Liver (tissue), 8 donors: ENCODE measurements at regions not wholly inside any gene's neighbourhood (a gene's known extent, or its start where the extent isn't known, plus 50 kb on each side); places are given as distances from the start of the nearest gene placed in this dataset.

Source experiments
- DNase-seq: peaks from one replicate; pipeline ENCODE4 v3.0.0-alpha.2; 2017; ENCODE audit warnings: low spot score
- H3K27ac ChIP-seq, 2 donors: one replicate each; pipeline ENCODE4 v1.7.0; 2013; ENCODE audit warnings: inconsistent platforms in 2 of 2, low read length in 2 of 2, control low read depth in 1 of 2, low read depth in 1 of 2, mild to moderate bottlenecking in 1 of 2
- H3K27me3 ChIP-seq, 4 donors: one replicate each; pipeline versions ENCODE4 v1.6.1 to v1.7.0; 2013; ENCODE audit warnings: low read length in 3 of 4, inconsistent platforms in 1 of 4, mild to moderate bottlenecking in 1 of 4, moderate library complexity in 1 of 4; ENCODE audit not compliant: control insufficient read depth in 4 of 4, insufficient read depth in 4 of 4
- H3K36me3 ChIP-seq, 4 donors: one replicate each; pipeline versions ENCODE4 v1.6.1 to v1.7.0; 2013; ENCODE audit warnings: low read length in 3 of 4, mild to moderate bottlenecking in 3 of 4, low read depth in 1 of 4, moderate library complexity in 1 of 4; ENCODE audit not compliant: control insufficient read depth in 4 of 4, insufficient read depth in 3 of 4
- H3K4me1 ChIP-seq, 4 donors: one replicate each; pipeline versions ENCODE4 v1.6.1 to v1.7.0; 2013; ENCODE audit warnings: low read length in 3 of 4, mild to moderate bottlenecking in 3 of 4, moderate library complexity in 1 of 4; ENCODE audit not compliant: control insufficient read depth in 4 of 4, insufficient read depth in 4 of 4
- H3K4me3 ChIP-seq, 3 donors: one replicate each; pipeline versions ENCODE4 v1.6.1 to v1.7.0; 2013; ENCODE audit warnings: low read length in 3 of 3, control low read depth in 1 of 3, low read depth in 1 of 3, mild to moderate bottlenecking in 1 of 3
- H3K9ac ChIP-seq, 2 donors: one replicate each; pipeline ENCODE4 v1.7.0; 2013; ENCODE audit warnings: low read length in 2 of 2, mild to moderate bottlenecking in 2 of 2, moderate library complexity in 2 of 2, control low read depth in 1 of 2, low read depth in 1 of 2
- H3K9me3 ChIP-seq, 4 donors: one replicate each; pipeline versions ENCODE4 v1.6.1 to v1.7.0; 2013; ENCODE audit warnings: low read length in 3 of 4; ENCODE audit not compliant: control insufficient read depth in 4 of 4
- EGR1 ChIP-seq, 2 donors: IDR thresholded peaks; 2 replicates each; pipeline ENCODE4 v1.6.1; 2016 to 2018; ENCODE audit warnings: antibody characterized with exemption in 2 of 2, low read depth in 2 of 2
- FOXA1 ChIP-seq: IDR thresholded peaks from 2 replicates; pipeline ENCODE4 v1.6.1; 2016; ENCODE audit warnings: antibody characterized with exemption
- HNF4A ChIP-seq, 2 donors: conservative IDR thresholded peaks; 2 replicates each; pipeline ENCODE4 v1.6.1; 2016; ENCODE audit warnings: antibody characterized with exemption in 2 of 2, mild to moderate bottlenecking in 2 of 2
- HNF4G ChIP-seq: IDR thresholded peaks from 2 replicates; pipeline ENCODE4 v1.6.1; 2016; ENCODE audit warnings: antibody characterized with exemption
- JUND ChIP-seq, 2 donors: IDR thresholded peaks; 2 replicates each; pipeline ENCODE4 v1.6.1; 2016; ENCODE audit warnings: antibody characterized with exemption in 2 of 2
- RAD21 ChIP-seq, 2 donors: IDR thresholded peaks; 2 replicates each; pipeline ENCODE4 v1.6.1; 2016; ENCODE audit warnings: antibody characterized with exemption in 2 of 2, mild to moderate bottlenecking in 2 of 2
- SP1 ChIP-seq: IDR thresholded peaks from 2 replicates; pipeline ENCODE4 v1.6.1; 2018; ENCODE audit warnings: antibody characterized with exemption, mild to moderate bottlenecking
- YY1 ChIP-seq: IDR thresholded peaks from 2 replicates; pipeline ENCODE4 v1.6.1; 2016; ENCODE audit warnings: antibody characterized with exemption, mild to moderate bottlenecking
- WGBS: extraction: QIAGEN DNeasy Blood & Tissue Kit; methylation state at CpG from one replicate; pipeline ENCODE4 v1.1.7; 2013; 5-methylcytosine and 5-hydroxymethylcytosine counted together
- TF ChIP-seq, protein P1 (sequence below): IDR thresholded peaks from 2 replicates; pipeline ENCODE4 v1.6.1; 2016; ENCODE audit warnings: antibody characterized with exemption, mild to moderate bottlenecking
- TF ChIP-seq, protein P2 (sequence below): IDR thresholded peaks from 2 replicates; pipeline ENCODE4 v1.6.1; 2016; ENCODE audit warnings: antibody characterized with exemption
- TF ChIP-seq, protein P3 (sequence below): fragments of 150-350 bp; IDR thresholded peaks from 2 replicates; pipeline ENCODE4 v1.5.1; 2017; ENCODE audit warnings: improper control_type of control experiment, low read depth, low read length; ENCODE audit not compliant: missing input control
- TF ChIP-seq, protein P4 (sequence below): IDR thresholded peaks from 2 replicates; pipeline ENCODE4 v1.6.1; 2016; ENCODE audit warnings: antibody characterized with exemption
- TF ChIP-seq, protein P5 (sequence below): IDR thresholded peaks from 2 replicates; pipeline ENCODE4 v1.6.1; 2016; ENCODE audit warnings: antibody characterized with exemption
- donor health status: healthy.
- donor health status: healthy.
- donor health status: healthy.
- donor health status: healthy.
- donor health status: healthy.

DNA sequence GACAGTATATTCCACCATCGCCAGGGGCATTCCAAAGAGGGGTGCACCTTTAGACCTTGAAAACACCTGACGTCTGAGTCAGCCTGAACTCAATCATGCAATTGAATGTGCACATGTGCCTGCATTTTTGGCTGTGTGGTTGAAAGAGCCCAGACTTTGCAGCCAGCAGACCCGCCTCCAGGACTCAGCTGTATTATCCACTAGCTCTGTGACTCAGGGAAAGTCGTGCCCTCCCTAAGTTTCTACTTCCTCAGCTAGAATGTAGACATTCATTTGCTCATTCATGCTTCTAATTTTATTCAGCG lies 94.2 kb downstream of the LRRC30 start:
- TF ChIP-seq YY1: no peak
- TF ChIP-seq SP1: no peak
- TF ChIP-seq, protein P1, sequence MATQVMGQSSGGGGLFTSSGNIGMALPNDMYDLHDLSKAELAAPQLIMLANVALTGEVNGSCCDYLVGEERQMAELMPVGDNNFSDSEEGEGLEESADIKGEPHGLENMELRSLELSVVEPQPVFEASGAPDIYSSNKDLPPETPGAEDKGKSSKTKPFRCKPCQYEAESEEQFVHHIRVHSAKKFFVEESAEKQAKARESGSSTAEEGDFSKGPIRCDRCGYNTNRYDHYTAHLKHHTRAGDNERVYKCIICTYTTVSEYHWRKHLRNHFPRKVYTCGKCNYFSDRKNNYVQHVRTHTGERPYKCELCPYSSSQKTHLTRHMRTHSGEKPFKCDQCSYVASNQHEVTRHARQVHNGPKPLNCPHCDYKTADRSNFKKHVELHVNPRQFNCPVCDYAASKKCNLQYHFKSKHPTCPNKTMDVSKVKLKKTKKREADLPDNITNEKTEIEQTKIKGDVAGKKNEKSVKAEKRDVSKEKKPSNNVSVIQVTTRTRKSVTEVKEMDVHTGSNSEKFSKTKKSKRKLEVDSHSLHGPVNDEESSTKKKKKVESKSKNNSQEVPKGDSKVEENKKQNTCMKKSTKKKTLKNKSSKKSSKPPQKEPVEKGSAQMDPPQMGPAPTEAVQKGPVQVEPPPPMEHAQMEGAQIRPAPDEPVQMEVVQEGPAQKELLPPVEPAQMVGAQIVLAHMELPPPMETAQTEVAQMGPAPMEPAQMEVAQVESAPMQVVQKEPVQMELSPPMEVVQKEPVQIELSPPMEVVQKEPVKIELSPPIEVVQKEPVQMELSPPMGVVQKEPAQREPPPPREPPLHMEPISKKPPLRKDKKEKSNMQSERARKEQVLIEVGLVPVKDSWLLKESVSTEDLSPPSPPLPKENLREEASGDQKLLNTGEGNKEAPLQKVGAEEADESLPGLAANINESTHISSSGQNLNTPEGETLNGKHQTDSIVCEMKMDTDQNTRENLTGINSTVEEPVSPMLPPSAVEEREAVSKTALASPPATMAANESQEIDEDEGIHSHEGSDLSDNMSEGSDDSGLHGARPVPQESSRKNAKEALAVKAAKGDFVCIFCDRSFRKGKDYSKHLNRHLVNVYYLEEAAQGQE: no peak
- TF ChIP-seq HNF4A (conservative IDR thresholded peaks at IDR 0.05): no peak
- no peaks in the 10 kb centered on the region for H3K27me3 ChIP-seq
- H3K9me3 ChIP-seq: no peaks in the 10 kb centered on the region
- no peak for DNase-seq
- H3K4me1 ChIP-seq: no peaks in the 10 kb centered on the region
- H3K36me3 ChIP-seq: no peaks in the 10 kb centered on the region
- H3K4me3 ChIP-seq: no peak overlapping the region
- no peak overlapping the region for H3K9ac ChIP-seq
- WGBS: 78% methylated on average over 5 of the region's 5 CpGs
- no peak overlapping the region for H3K27ac ChIP-seq

DNA sequence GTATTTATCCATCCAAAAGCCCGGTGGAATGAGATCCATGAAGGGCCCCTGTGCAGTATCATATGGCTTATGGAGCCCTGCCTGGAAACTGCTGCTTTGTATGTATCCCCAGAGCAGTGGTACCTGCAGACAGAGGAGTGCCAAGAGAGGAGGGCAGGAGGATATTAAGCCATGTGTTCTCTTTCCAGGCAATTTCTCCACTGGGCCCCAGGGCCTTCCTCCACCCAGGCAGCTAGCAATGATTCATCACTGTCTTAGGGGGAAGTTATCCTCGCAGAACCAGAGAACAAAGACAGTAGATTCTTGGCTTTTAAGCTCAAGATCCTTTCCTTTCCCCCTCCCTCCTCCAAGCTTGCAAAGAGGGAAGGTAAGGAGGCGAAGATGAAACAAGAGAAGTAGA lies 98.1 kb downstream of the LRRC30 start:
- no peaks in the 10 kb centered on the region for H3K9me3 ChIP-seq
- DNase-seq: no peak
- no peak for TF ChIP-seq HNF4G
- TF ChIP-seq SP1: no peak
- TF ChIP-seq, protein P2, sequence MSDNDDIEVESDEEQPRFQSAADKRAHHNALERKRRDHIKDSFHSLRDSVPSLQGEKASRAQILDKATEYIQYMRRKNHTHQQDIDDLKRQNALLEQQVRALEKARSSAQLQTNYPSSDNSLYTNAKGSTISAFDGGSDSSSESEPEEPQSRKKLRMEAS: no peak
- TF ChIP-seq YY1: no peak
- TF ChIP-seq, protein P3, sequence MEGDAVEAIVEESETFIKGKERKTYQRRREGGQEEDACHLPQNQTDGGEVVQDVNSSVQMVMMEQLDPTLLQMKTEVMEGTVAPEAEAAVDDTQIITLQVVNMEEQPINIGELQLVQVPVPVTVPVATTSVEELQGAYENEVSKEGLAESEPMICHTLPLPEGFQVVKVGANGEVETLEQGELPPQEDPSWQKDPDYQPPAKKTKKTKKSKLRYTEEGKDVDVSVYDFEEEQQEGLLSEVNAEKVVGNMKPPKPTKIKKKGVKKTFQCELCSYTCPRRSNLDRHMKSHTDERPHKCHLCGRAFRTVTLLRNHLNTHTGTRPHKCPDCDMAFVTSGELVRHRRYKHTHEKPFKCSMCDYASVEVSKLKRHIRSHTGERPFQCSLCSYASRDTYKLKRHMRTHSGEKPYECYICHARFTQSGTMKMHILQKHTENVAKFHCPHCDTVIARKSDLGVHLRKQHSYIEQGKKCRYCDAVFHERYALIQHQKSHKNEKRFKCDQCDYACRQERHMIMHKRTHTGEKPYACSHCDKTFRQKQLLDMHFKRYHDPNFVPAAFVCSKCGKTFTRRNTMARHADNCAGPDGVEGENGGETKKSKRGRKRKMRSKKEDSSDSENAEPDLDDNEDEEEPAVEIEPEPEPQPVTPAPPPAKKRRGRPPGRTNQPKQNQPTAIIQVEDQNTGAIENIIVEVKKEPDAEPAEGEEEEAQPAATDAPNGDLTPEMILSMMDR: no peak
- TF ChIP-seq EGR1 (IDR thresholded peaks at IDR 0.05; ENCODE audit: low read depth in 2 of 2): no peak
- no peak for TF ChIP-seq FOXA1
- TF ChIP-seq RAD21 (IDR thresholded peaks at IDR 0.05): no peak
- TF ChIP-seq, protein P4, sequence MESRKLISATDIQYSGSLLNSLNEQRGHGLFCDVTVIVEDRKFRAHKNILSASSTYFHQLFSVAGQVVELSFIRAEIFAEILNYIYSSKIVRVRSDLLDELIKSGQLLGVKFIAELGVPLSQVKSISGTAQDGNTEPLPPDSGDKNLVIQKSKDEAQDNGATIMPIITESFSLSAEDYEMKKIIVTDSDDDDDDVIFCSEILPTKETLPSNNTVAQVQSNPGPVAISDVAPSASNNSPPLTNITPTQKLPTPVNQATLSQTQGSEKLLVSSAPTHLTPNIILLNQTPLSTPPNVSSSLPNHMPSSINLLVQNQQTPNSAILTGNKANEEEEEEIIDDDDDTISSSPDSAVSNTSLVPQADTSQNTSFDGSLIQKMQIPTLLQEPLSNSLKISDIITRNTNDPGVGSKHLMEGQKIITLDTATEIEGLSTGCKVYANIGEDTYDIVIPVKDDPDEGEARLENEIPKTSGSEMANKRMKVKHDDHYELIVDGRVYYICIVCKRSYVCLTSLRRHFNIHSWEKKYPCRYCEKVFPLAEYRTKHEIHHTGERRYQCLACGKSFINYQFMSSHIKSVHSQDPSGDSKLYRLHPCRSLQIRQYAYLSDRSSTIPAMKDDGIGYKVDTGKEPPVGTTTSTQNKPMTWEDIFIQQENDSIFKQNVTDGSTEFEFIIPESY: no peak
- TF ChIP-seq, protein P5, sequence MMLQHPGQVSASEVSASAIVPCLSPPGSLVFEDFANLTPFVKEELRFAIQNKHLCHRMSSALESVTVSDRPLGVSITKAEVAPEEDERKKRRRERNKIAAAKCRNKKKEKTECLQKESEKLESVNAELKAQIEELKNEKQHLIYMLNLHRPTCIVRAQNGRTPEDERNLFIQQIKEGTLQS: no peak
- no peak for TF ChIP-seq JUND (IDR thresholded peaks at IDR 0.05)
- TF ChIP-seq, protein P1: no peak
- no peaks in the 10 kb centered on the region for H3K4me1 ChIP-seq
- no peak overlapping the region for H3K9ac ChIP-seq
- H3K27ac ChIP-seq: no peak overlapping the region
- no peaks in the 10 kb centered on the region for H3K36me3 ChIP-seq
- H3K4me3 ChIP-seq: no peak overlapping the region
- no peaks in the 10 kb centered on the region for H3K27me3 ChIP-seq
- WGBS: 46% methylated on average over 3 of the region's 3 CpGs
